K562 (cell line): ENCODE measurements at regions not wholly inside any gene's neighbourhood (a gene's known extent, or its start where the extent isn't known, plus 50 kb on each side); places are given as distances from the start of the nearest gene placed in this dataset.

Experiments
- ATAC-seq: fragments of 200-7000 bp; cut with Tn5 transposase; 3 replicates; pipeline ENCODE4 v1.9.1; 2020; ENCODE audit warnings: moderate library complexity
- BruUV-seq: library from RNA; stranded (reverse); fragments of 400-500 nt; replicated peaks from 2 replicates; lab custom pipeline; 2021; lab: Mats Ljungman, UMichigan
- CTCF ChIA-PET: fragments of 300-600 bp; formaldehyde crosslinking; extraction: SDS; loops from one replicate; lab custom pipeline; 2021; ENCODE audit warnings: low intra/inter-chr PET ratio; lab: Yijun Ruan, JAX
- POLR2A ChIA-PET: fragments of 300-600, 350-650 bp; sonication (Branson Sonifier 250); formaldehyde crosslinking; extraction: SDS; loops from one replicate; lab custom pipeline; 2021; ENCODE audit warnings: antibody characterized with exemption, inconsistent platforms; lab: Yijun Ruan, JAX
- DNase-seq, 4 experiments: peaks; one replicate each; pipeline versions ENCODE4 v3.0.0 to v3.0.0-alpha.2; 2011 to 2018; ENCODE audit warnings: low spot score in 3 of 4, mixed read lengths in 3 of 4; ENCODE audit errors: extremely low read depth in 1 of 4
- FAIRE-seq: peaks from 2 replicates; lab custom pipeline; 2011; peaks lifted over from hg19 to GRCh38; lab: Jason Lieb, UNC
- H2AFZ ChIP-seq: 2 replicates; pipeline ENCODE4 v1.6.0; 2011; ENCODE audit warnings: low read depth, low read length, control low read depth, inconsistent platforms
- H3K27ac ChIP-seq: fragments of 200-600 bp; 3 replicates; pipeline ENCODE4 v1.8.0; 2011; ENCODE audit warnings: low read depth, mild to moderate bottlenecking, control low read depth, inconsistent platforms, low read length, moderate library complexity, mixed read lengths; ENCODE audit errors: extremely low read depth
- H3K27me3 ChIP-seq, 2 experiments: fragments of 300-600 bp in 1 of 2; 2 replicates in 1 of 2; 3 replicates in 1 of 2; pipeline versions ENCODE4 v1.6.0 to v1.8.0; 2011; ENCODE audit warnings: inconsistent platforms in 2 of 2, low read length in 2 of 2, mild to moderate bottlenecking in 1 of 2, mixed read lengths in 1 of 2, moderate library complexity in 1 of 2; ENCODE audit not compliant: control insufficient read depth in 2 of 2, insufficient read depth in 2 of 2
- H3K36me3 ChIP-seq: fragments of 300-600 bp; 3 replicates; pipeline ENCODE4 v1.8.0; 2011; ENCODE audit warnings: mild to moderate bottlenecking, low read length, inconsistent platforms; ENCODE audit not compliant: control insufficient read depth, insufficient read depth
- H3K4me1 ChIP-seq, 2 experiments: fragments of 200-600 bp in 1 of 2; replicated peaks in 1 of 2; 2 replicates in 1 of 2; 3 replicates in 1 of 2; pipeline versions ENCODE4 v1.5.1 to v1.8.0; 2011; ENCODE audit warnings: inconsistent platforms in 2 of 2, low read length in 2 of 2, mild to moderate bottlenecking in 1 of 2, mixed read lengths in 1 of 2, moderate library complexity in 1 of 2; ENCODE audit not compliant: control insufficient read depth in 2 of 2, insufficient read depth in 2 of 2
- H3K4me2 ChIP-seq: 2 replicates; pipeline ENCODE4 v1.6.1; 2011; ENCODE audit warnings: low read length, control low read depth, inconsistent platforms, mixed read lengths; ENCODE audit not compliant: insufficient read depth
- H3K4me3 ChIP-seq: fragments of 200-600 bp; sonication (generic), shearing (Covaris generic); 2 replicates; pipeline ENCODE4 v1.5.1; 2016; ENCODE audit warnings: control low read depth, inconsistent platforms
- H3K79me2 ChIP-seq: fragments of 200-600 bp; 3 replicates; pipeline ENCODE4 v1.8.0; 2011; ENCODE audit warnings: low read length, inconsistent platforms; ENCODE audit not compliant: control insufficient read depth, insufficient read depth
- H3K9ac ChIP-seq, 2 experiments: 2 replicates each; pipeline versions ENCODE4 v1.6.0 to v1.6.1; 2011; ENCODE audit warnings: low read depth in 2 of 2, low read length in 2 of 2, control low read depth in 1 of 2, inconsistent platforms in 1 of 2, mild to moderate bottlenecking in 1 of 2, mixed read lengths in 1 of 2; ENCODE audit not compliant: insufficient read depth in 1 of 2
- H3K9me1 ChIP-seq: one replicate; pipeline ENCODE4 v1.6.0; 2011; ENCODE audit warnings: inconsistent platforms, mild to moderate bottlenecking, low read length, moderate library complexity; ENCODE audit not compliant: control insufficient read depth, insufficient read depth
- H3K9me3 ChIP-seq: replicated peaks from 2 replicates; pipeline ENCODE4 v1.5.1; 2011; ENCODE audit warnings: low read depth, low read length, inconsistent platforms; ENCODE audit not compliant: control insufficient read depth, insufficient read depth
- H4K20me1 ChIP-seq: replicated peaks from 2 replicates; pipeline ENCODE4 v1.6.1; 2011; ENCODE audit warnings: low read length, inconsistent platforms, mixed read lengths; ENCODE audit not compliant: control insufficient read depth, insufficient read depth
- GATAD2B ChIP-seq: fragments of 450-650 bp; IDR thresholded peaks from 2 replicates; pipeline ENCODE4 v1.6.1; 2017; ENCODE audit warnings: mild to moderate bottlenecking, borderline replicate concordance
- MAFG ChIP-seq: fragments of 450-650 bp; conservative IDR thresholded peaks from 2 replicates; pipeline ENCODE4 v1.6.1; 2016; ENCODE audit warnings: missing genetic modification characterization, missing compliant biosample characterization
- MYBL2 ChIP-seq, 2 experiments: fragments of 450-650 bp in 1 of 2; sonication (generic) in 1 of 2; formaldehyde crosslinking in 1 of 2; IDR thresholded peaks; 2 replicates each; pipeline versions ENCODE4 v1.6.1 to v1.8.1; 2017 to 2022; ENCODE audit warnings: borderline replicate concordance in 1 of 2, inconsistent platforms in 1 of 2, low read depth in 1 of 2, mild to moderate bottlenecking in 1 of 2, missing genetic modification reagents in 1 of 2, moderate library complexity in 1 of 2
- NR1H2 ChIP-seq: sonication (generic); formaldehyde crosslinking; IDR thresholded peaks from 2 replicates; pipeline ENCODE4 v1.4.0; 2020; ENCODE audit warnings: mild to moderate bottlenecking, missing genetic modification reagents
- TCF7L2 ChIP-seq: fragments of 150-350 bp; IDR thresholded peaks from 2 replicates; pipeline ENCODE4 v1.6.1; 2016; ENCODE audit warnings: low read depth, mild to moderate bottlenecking, low read length, moderate library complexity
- ZNF512 ChIP-seq: IDR thresholded peaks from 2 replicates; pipeline ENCODE4 v1.6.1; 2016; ENCODE audit warnings: missing genetic modification characterization, missing compliant biosample characterization
- ZNF780A ChIP-seq: fragments of 250-450 bp; sonication (Bioruptor Pico); IDR thresholded peaks from 2 replicates; pipeline ENCODE4 v1.5.0; 2021; ENCODE audit warnings: mild to moderate bottlenecking
- WGBS: fragments of 100-300 bp; shearing (Covaris generic); methylation state at CpG from one replicate; pipeline ENCODE4 v1.1.6; 2016; ENCODE audit warnings: low coverage, mixed read lengths; ENCODE audit not compliant: insufficient coverage; ENCODE audit errors: missing lambda C conversion rate; 5-methylcytosine and 5-hydroxymethylcytosine counted together
- in situ Hi-C: fragments of 300-500 bp; cut with MboI; formaldehyde crosslinking; loops from 4 replicates; pipeline ENCODE4 v1.15.0; 2018; ENCODE audit warnings: inconsistent platforms, mixed read lengths
- intact Hi-C: fragments of 100-400 bp; cut with micrococcal nuclease; formaldehyde crosslinking; loops from 2 replicates; pipeline ENCODE4 v1.14.2; 2022

- Histone ChIP-seq H4K20me1 (no peaks in the 10 kb centered on the region), H3K36me3 (no peaks in the 10 kb centered on the region), H3K9me3 (no peaks in the 10 kb centered on the region), H3K27ac (no peak overlapping the region), H3K79me2 (no peaks in the 10 kb centered on the region), H3K27me3 (peaks cover 0 to 3% of the 10 kb centered on the region in 2 experiments; a peak in 3 of 5 replicates), H3K9ac (no peak overlapping the region), H3K4me3 (no peak overlapping the region), H3K4me2 (no peak overlapping the region), H2AFZ (no peak overlapping the region), H3K4me1 (no peaks in the 10 kb centered on the region), H3K9me1 (no peaks in the 10 kb centered on the region)
- FAIRE-seq, result no peak
- 5% methylated on average over 3 of the region's 4 CpGs for WGBS
- BruUV-seq, result no TSS peak
- intact Hi-C loops (no loop called here), in situ Hi-C loops (no loop called here)
- ATAC-seq, result no peak
- CTCF ChIA-PET, result no interaction called here
- DNase-seq, result no peak
- TF ChIP-seq MAFG (no peak), MYBL2 (IDR thresholded peaks at IDR 0.05; ENCODE audit: low read depth) (no peak), MYBL2 (CRISPR knock-in tag; IDR thresholded peaks at IDR 0.05; ENCODE audit: borderline replicate concordance) (no peak), TCF7L2 (no peak), ZNF780A (CRISPR knock-in tag) (no peak), GATAD2B (no peak), NR1H2 (CRISPR knock-in tag) (no peak), ZNF512 (no peak)
- POLR2A ChIA-PET, result interaction anchor here (0.7 kb wide), 1 partner anchor 11 kb away, joined by 3 read pairs; no protein-coding TSS in a partner anchor
Measured at GRCh38 chr19:31946491-31946890, 398.9 kb upstream of the ZNF507 start.
